Astrocyte (in vitro differentiated cells and primary cell): ENCODE measurements at regions not wholly inside any gene's neighbourhood (a gene's known extent, or its start where the extent isn't known, plus 50 kb on each side); places are given as distances from the start of the nearest gene placed in this dataset.

ENCODE experiments used
- CTCF ChIP-seq: IDR thresholded peaks from 2 replicates; pipeline ENCODE4 v1.5.1; 2011; ENCODE audit warnings: low read depth, mild to moderate bottlenecking, inconsistent platforms, low read length, moderate library complexity; ENCODE audit not compliant: insufficient read depth
- EZH2 ChIP-seq: IDR thresholded peaks from 2 replicates; pipeline ENCODE4 v1.6.1; 2012; ENCODE audit warnings: mild to moderate bottlenecking, low read length, inconsistent platforms; ENCODE audit not compliant: insufficient read depth

GRCh38 chr1:219492717-219493116 lies 120.2 kb downstream of the ZC3H11B start:
- TF ChIP-seq CTCF = no peak
- no peak for TF ChIP-seq EZH2
